ENCODE measurements at regions not wholly inside any gene's neighbourhood (a gene's known extent, or its start where the extent isn't known, plus 50 kb on each side); places are given as distances from the start of the nearest gene placed in this dataset.

DNA sequence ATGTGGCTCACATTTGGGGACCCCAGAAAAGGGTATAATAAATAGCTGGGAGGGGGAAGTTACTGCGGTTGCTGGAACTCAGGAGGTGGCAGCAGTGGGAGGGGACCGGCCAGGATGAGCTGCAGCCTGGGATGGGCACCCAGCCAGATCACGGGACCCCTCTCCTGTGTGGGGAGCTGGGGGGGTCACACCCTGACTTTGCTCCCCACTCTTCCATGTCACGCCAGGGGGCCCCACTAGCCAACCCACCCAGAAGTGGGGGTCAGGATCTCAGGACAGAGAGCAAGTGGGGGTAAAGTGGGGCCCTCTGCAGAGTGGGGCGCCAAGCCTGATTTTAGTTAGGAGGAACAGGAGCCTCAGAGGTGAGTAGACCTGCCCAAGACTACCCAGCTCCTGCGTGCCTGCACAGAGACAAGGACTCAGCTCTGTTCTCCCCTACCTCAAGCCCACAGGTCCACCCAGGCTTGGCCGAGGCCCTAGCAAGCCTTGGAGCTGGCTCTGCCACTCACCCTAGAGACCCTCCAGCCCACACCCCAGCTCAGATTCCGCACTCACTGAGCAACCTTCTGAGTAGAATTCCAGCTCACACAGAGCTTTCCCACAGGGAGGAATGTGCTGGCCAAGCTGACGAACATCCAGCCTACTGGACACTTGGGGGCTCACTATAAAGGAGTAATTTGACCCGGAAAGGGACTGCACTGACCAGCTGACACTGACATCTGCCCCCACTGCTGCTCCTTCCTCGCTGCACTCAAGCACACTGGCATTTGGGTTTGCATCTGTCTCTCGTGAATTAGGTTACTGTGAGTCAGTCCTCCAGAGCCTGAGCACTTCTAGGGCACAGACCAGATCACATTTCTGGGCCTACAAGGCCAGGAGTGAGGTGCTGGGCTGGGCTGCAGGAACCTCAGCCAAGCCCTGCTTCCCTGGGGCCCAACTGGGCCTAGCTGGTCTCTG lies 310.1 kb downstream of the C16orf95 start:
- H3K36me3 Mint-ChIP-seq (ENCODE audit: insufficient read depth) = no peaks in the 10 kb centered on the region
- no peak for ATAC-seq (replicated peaks; ENCODE audit: extremely low read depth, poor library complexity, severe bottlenecking)
- H3K4me1 Mint-ChIP-seq = no peaks in the 10 kb centered on the region
- no peak overlapping the region for H3K4me3 Mint-ChIP-seq
- DNase-seq (ENCODE audit: low spot score in 2 of 2) = no peak
- H3K9me3 Mint-ChIP-seq = no peaks in the 10 kb centered on the region
- peaks cover 12% of the 10 kb centered on the region for H3K27me3 Mint-ChIP-seq
- H3K27ac Mint-ChIP-seq (ENCODE audit: low read depth) = no peak overlapping the region

DNA sequence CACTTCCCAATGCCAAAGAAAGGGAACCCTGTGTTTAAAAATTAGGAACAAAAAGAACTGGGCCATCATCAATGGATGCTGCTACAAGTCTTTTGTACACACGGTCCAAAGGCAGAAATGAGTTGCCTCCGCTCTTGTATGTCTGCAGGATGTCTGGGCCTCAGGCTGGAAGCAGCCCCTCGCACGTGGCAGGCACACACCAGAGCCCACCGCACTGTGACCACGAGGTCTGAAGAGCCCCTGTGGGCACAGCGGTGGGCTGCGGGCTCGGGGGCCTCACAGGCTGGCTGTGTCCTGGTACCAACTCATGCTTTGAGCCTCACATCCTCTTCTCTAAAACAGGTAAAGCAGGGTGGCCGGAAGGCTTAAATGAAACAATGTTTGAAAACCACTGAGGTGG lies 309.3 kb downstream of the C16orf95 start:
- H3K27ac Mint-ChIP-seq (ENCODE audit: low read depth) = no peak overlapping the region
- no peak for ATAC-seq (replicated peaks; ENCODE audit: extremely low read depth, poor library complexity, severe bottlenecking)

DNA sequence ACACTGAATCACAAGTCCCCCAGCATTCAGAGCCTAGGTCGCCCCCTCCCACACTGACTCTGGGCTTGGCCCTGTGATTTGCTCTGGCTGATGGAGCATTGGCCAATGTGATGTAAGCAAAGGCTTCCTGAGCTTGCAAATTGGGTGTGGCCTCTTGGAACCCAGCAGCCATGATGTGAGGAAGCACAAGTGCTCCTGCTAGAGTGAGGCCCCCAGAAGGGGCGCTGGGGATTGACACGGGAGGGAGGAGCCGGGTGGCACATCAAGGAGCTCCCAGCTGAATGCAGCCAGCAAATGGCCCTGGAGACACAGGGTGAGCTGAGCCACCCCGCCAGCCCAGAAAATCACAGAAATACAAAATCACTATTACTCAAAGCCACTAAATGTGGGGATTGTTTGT lies 308.5 kb downstream of the C16orf95 start:
- H3K27me3 Mint-ChIP-seq = peaks cover 12% of the 10 kb centered on the region
- H3K4me3 Mint-ChIP-seq = no peak overlapping the region
- DNase-seq (ENCODE audit: low spot score in 2 of 2) = no peak
- ATAC-seq (replicated peaks; ENCODE audit: extremely low read depth, poor library complexity, severe bottlenecking) = no peak
- H3K4me1 Mint-ChIP-seq = no peaks in the 10 kb centered on the region
- no peak overlapping the region for H3K27ac Mint-ChIP-seq (ENCODE audit: low read depth)
- H3K36me3 Mint-ChIP-seq (ENCODE audit: insufficient read depth) = no peaks in the 10 kb centered on the region
- H3K9me3 Mint-ChIP-seq = peaks cover 4% of the 10 kb centered on the region

More for the DNA sequence above, 309.3 kb downstream of the C16orf95 start:
- DNase-seq (ENCODE audit: low spot score in 2 of 2) = no peak
- Mint-ChIP-seq H3K4me1 (no peaks in the 10 kb centered on the region), H3K27me3 (peaks cover 12% of the 10 kb centered on the region), H3K9me3 (peaks cover 4% of the 10 kb centered on the region), H3K36me3 (ENCODE audit: insufficient read depth) (no peaks in the 10 kb centered on the region), H3K4me3 (no peak overlapping the region)

DNA sequence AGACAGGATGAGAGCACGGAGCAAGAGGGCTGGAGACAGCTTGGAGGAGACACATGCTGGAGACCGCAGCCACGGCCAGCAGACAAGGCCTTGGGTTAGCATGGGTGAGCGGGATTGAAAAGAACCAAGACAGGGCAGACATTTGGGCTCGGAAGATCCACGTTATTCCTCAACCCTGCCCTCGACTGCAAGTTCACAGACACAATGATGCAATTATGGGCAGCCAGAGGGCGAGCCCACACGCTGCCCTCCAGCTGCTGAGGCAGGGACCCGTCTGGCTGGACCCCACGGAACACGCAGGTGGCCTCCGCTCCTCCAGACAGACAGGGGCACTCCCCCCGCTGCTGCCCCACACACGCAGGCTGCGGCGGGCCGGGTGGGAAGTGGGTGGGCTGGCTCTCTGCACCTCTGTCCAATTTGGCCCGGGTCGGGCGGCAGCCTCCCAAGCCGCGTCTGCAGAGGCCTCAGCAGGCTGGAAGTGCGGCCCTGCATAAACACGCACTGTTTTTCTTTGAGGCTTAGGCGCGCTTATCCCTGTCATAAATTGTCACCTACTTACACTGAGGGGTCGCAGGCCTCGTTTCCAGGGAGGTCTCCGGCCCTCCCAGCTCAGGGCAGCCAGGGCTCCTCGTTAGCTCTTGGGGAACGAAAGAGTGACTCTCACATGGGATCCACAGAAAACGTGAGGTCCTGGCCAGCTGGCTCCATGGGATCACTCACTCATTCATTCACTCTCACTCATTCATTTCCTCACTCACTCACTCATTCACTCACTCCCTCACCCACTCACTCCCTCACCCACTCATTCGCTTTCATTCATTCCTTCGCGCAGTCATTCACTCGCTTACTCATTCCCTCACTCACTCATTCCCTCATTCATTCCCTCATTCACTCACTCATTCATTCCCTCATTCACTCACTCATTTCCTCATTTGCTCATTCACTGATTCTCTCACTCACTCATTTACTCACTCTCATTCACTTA lies 303.9 kb downstream of the C16orf95 start:
- ATAC-seq (replicated peaks; ENCODE audit: extremely low read depth, poor library complexity, severe bottlenecking) (no peak), DNase-seq (ENCODE audit: low spot score in 2 of 2) (no peak)
- no peaks in the 10 kb centered on the region for H3K4me1 Mint-ChIP-seq
- H3K36me3 Mint-ChIP-seq (ENCODE audit: insufficient read depth) = no peaks in the 10 kb centered on the region
- H3K4me3 Mint-ChIP-seq = no peak overlapping the region
- peaks cover 11% of the 10 kb centered on the region for H3K27me3 Mint-ChIP-seq
- H3K27ac Mint-ChIP-seq (ENCODE audit: low read depth) = no peak overlapping the region
- peaks cover 4% of the 10 kb centered on the region for H3K9me3 Mint-ChIP-seq

DNA sequence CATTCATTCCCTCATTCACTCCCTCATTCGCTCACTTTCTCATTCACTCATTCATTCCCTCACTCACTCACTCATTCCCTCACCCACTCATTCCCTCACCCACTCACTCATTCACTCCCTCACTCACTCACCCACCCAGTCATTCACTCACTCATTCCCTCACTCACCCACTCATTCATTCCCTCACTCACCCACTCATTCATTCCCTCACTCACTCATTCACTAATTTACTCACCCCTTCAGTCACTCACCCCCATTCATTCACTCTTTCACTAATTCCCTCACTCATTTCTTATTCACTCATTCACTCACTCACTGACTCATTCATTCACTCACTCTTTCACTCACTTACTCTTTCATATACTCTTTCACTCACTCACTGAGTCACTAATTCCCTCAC lies 303.1 kb downstream of the C16orf95 start:
- Mint-ChIP-seq H3K4me1 (no peaks in the 10 kb centered on the region), H3K4me3 (no peak overlapping the region), H3K36me3 (ENCODE audit: insufficient read depth) (no peaks in the 10 kb centered on the region), H3K27me3 (peaks cover 12% of the 10 kb centered on the region), H3K27ac (ENCODE audit: low read depth) (no peak overlapping the region), H3K9me3 (peaks cover 4% of the 10 kb centered on the region)
- ATAC-seq (replicated peaks; ENCODE audit: extremely low read depth, poor library complexity, severe bottlenecking) = no peak
- no peak for DNase-seq (ENCODE audit: low spot score in 2 of 2)

DNA sequence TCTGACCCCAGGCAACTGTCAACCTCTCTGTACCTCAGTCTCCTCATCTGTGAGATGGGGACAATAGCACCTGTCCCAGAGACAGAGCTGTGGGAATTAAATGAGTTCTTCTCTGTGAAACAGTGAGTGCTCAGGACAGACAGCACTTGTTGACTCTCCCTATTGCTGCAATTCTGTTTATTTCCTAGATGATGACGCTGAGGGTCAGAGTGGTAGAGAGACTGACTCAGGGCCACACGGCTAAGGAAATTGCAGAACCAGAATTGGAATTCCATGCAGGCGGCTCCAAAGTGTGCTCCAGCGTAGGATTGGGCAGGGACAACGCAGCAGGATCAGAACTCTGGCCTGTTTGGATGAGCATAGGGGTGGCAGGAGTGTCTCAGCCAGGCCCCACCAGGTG lies 302.2 kb downstream of the C16orf95 start:
- ATAC-seq (replicated peaks; ENCODE audit: extremely low read depth, poor library complexity, severe bottlenecking) = no peak
- Mint-ChIP-seq H3K27ac (ENCODE audit: low read depth) (no peak overlapping the region), H3K4me1 (no peaks in the 10 kb centered on the region), H3K4me3 (no peak overlapping the region), H3K36me3 (ENCODE audit: insufficient read depth) (no peaks in the 10 kb centered on the region), H3K9me3 (peaks cover 4% of the 10 kb centered on the region), H3K27me3 (peaks cover 14% of the 10 kb centered on the region)
- DNase-seq (ENCODE audit: low spot score in 2 of 2) = no peak

DNA sequence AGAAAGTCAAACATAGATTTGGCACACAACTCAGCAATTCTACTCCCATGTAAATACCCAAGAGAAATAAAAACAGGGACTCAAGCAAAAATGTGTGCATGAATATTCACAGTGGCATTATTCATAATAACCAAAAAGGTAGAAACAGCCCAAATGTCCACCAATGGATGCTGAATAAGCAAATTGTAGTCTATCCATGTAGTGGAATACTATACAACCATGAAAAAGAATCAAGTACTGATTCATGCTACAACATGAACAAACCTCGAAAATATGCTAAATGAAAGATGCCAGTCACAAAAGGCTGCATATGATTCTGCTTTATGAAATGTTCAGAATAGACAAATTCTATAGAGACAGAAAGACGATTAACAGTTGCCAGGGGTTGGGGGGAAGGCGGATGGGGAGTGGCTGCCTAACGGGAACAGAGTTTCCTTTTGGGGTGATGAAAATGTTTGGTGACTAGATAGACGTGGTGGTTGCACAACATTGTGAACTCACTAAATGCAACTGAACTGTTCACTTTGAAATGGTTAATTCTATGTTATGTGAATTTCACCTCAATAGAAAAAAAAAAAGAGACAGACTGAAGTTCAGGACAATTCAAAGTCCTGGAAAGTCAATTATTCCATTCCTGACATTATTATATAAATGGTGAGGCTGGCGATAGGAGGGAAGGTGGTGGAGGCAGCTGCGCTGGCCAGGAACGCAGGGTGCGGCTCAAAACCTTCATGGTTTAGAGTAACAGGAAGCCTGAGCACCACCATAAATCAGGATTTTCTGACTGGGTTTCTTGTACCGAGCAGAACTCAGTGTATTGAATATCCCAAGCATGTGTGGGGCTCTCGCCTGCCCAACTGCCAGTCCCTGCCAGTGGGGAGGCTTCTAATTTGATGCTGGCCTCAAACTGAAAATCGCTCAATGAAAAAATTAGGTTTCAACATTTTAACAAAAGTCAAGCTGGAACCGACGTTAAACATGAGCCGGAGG lies 300.9 kb downstream of the C16orf95 start:
- H3K27me3 Mint-ChIP-seq = peaks cover 24% of the 10 kb centered on the region
- H3K27ac Mint-ChIP-seq (ENCODE audit: low read depth) = no peak overlapping the region
- ATAC-seq (replicated peaks; ENCODE audit: extremely low read depth, poor library complexity, severe bottlenecking) (no peak), DNase-seq (ENCODE audit: low spot score in 2 of 2) (no peak)
- H3K4me3 Mint-ChIP-seq = no peak overlapping the region
- H3K36me3 Mint-ChIP-seq (ENCODE audit: insufficient read depth) = no peaks in the 10 kb centered on the region
- peaks cover 4% of the 10 kb centered on the region for H3K9me3 Mint-ChIP-seq
- H3K4me1 Mint-ChIP-seq = no peaks in the 10 kb centered on the region

DNA sequence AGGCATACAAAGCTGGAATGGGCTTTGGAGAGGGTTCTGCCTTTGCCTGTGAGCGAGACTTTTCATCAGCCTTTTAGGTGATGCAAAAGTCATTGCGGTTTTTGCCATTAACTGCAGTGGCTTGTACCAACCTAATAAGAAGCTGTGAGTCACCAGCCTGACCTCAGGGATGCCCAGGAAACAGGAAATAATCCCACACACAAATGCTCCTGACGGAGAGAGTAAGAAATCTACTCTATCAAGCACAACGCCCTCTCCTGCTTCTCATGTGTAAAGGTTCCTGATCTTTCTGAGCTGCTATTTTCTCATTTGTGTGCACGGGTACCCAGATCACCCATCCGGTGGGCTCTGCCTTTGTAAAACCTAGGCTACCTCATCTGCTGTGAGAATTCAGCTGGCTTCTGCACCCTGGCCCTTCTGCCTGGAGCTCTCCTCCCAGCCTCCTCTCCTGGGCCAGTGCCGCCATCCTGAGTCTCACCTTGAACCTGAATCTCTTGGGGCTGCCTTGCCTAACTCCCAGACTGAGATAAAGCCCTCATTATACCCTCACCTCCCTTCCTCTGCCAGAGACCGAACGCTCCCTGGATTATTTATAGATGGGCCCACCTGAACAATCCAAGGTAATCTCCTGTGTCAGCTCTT lies 299.7 kb downstream of the C16orf95 start:
- peaks cover 24% of the 10 kb centered on the region for H3K27me3 Mint-ChIP-seq
- H3K4me3 Mint-ChIP-seq = no peak overlapping the region
- H3K36me3 Mint-ChIP-seq (ENCODE audit: insufficient read depth) = no peaks in the 10 kb centered on the region
- peaks cover 4% of the 10 kb centered on the region for H3K9me3 Mint-ChIP-seq
- ATAC-seq (replicated peaks; ENCODE audit: extremely low read depth, poor library complexity, severe bottlenecking) = no peak
- H3K27ac Mint-ChIP-seq (ENCODE audit: low read depth) = no peak overlapping the region
- no peaks in the 10 kb centered on the region for H3K4me1 Mint-ChIP-seq
- no peak for DNase-seq (ENCODE audit: low spot score in 2 of 2)

DNA sequence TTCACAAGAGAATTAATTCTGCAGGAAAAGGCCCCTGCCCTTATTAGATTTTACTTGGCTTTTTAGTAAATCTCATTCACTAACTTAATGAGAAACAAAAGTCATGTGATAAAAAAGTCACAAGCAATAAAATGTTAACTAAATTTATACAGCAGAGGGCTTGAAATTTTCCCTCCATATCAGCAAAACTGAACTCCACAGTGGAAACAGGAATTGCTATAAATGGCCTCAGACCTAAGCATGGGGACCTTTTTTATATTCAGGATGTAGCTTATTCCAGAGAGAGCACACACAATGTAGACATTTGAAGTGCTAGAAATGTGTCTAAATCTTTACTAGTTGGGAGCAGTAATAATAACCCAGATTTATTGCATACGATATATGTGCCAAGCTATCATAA lies 291.5 kb downstream of the C16orf95 start:
- H3K36me3 Mint-ChIP-seq (ENCODE audit: insufficient read depth) = no peaks in the 10 kb centered on the region
- no peak overlapping the region for H3K27ac Mint-ChIP-seq (ENCODE audit: low read depth)
- H3K27me3 Mint-ChIP-seq = peaks cover 26% of the 10 kb centered on the region
- DNase-seq (ENCODE audit: low spot score in 2 of 2) (no peak), ATAC-seq (replicated peaks; ENCODE audit: extremely low read depth, poor library complexity, severe bottlenecking) (no peak)
- H3K4me1 Mint-ChIP-seq = no peaks in the 10 kb centered on the region
- H3K9me3 Mint-ChIP-seq = no peaks in the 10 kb centered on the region
- H3K4me3 Mint-ChIP-seq = no peak overlapping the region

DNA sequence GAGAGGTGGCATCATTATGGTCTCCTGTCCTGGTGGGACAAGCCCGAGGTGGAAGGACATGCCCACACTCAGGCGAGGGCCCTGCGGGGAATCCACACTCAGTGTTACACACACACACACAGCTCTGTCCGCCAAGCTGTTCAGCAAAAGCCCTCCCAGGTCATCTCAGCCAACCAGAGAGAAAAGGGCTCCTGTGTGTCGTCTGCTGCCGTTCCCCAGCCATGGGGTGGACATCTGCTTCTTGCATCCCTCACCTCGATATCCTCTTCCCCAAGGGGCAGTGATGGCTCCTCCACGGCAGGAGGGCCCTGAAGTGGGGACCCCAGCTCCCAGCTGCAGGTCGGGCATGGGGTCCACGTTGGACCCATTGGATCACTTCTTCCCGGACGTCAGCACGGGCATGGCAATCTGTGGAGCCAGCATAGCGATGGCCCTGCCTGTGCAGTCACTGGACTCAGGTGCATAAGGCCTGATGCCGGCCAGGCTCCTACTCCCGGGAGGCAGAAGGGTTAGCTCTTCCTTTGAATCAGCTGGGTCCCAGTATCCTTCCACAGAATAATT lies 290.1 kb downstream of the C16orf95 start:
- ATAC-seq (replicated peaks; ENCODE audit: extremely low read depth, poor library complexity, severe bottlenecking) (no peak), DNase-seq (ENCODE audit: low spot score in 2 of 2) (no peak)
- H3K36me3 Mint-ChIP-seq (ENCODE audit: insufficient read depth) = no peaks in the 10 kb centered on the region
- H3K27me3 Mint-ChIP-seq = peaks cover 22% of the 10 kb centered on the region
- no peaks in the 10 kb centered on the region for H3K9me3 Mint-ChIP-seq
- no peaks in the 10 kb centered on the region for H3K4me1 Mint-ChIP-seq
- no peak overlapping the region for H3K4me3 Mint-ChIP-seq
- no peak overlapping the region for H3K27ac Mint-ChIP-seq (ENCODE audit: low read depth)

DNA sequence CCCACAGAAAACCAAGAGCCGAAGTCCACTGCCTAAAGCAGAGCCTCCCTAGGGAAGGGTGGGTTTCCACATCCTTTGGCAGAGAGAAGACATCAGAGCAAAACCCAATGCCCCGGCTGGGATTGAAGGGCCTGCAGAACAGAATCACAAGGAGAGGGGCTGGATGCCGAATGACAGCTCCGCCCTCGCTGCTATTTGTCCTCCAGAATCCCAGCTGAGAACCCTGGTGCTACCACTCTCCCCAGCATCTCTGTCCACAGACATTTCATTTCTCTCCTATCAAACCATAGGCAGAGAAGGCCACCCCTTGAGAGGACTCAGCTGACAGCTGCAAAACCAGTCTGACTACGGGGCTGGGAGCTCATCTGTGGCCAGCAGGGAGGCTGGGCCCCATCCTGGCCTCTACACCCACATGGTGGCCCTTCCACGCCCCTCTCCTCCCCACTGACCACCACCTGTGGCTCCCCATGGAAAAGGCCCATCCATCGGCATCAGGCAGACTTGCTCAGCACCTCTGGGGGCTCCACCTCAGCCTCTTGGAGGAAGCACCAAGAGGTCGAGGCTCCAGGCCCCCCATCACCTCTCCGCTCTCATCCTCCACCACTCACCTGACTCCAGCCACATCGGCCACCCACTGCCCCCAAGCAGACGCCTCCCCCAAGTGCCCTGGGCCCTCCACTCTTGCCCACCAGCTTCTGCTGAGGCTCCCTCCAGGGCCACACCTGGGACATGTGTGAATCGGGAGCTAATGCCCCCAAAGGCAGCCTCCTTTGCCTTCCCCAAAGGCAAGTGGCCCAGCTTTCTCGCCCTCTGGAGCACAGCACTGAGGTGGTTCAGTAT lies 288.5 kb downstream of the C16orf95 start:
- no peaks in the 10 kb centered on the region for H3K9me3 Mint-ChIP-seq
- H3K27ac Mint-ChIP-seq (ENCODE audit: low read depth) = no peak overlapping the region
- DNase-seq (ENCODE audit: low spot score in 2 of 2) = no peak
- no peak for ATAC-seq (replicated peaks; ENCODE audit: extremely low read depth, poor library complexity, severe bottlenecking)
- H3K4me3 Mint-ChIP-seq = no peak overlapping the region
- no peaks in the 10 kb centered on the region for H3K4me1 Mint-ChIP-seq
- no peaks in the 10 kb centered on the region for H3K36me3 Mint-ChIP-seq (ENCODE audit: insufficient read depth)
- H3K27me3 Mint-ChIP-seq = peaks cover 30% of the 10 kb centered on the region
